ENCODE measurements at regions not wholly inside any gene's neighbourhood (a gene's known extent, or its start where the extent isn't known, plus 50 kb on each side); places are given as distances from the start of the nearest gene placed in this dataset.

DNA sequence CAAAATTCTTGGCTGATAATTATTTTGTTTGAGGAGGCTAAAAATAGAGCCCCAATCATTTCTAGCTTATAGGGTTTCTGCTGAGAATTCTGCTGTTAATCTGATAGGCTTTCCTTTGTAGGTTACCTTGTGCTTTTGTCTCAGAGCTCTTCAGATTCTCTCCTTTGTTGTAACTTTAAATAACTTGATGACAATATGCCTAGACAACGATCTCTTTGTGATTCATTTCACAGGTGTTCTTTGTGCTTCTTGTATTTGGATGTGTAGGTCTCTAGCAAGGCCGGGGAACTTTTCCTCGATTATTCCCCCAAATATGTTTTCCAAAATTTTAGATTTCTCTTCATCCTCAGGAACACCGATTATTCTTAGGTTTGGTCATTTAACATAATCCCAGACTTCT is 376.5 kb upstream of the MAN1A1 start:
- Histone ChIP-seq H3K36me3 (ENCODE audit: insufficient read depth, low read length) (no peaks in the 10 kb centered on the region), H3K9me3 (ENCODE audit: control insufficient read depth, insufficient read depth, low read length) (no peaks in the 10 kb centered on the region), H3K4me1 (ENCODE audit: insufficient read depth, low read length) (no peaks in the 10 kb centered on the region)

GRCh38 chr6:119720160-119720559 is 370.6 kb upstream of the MAN1A1 start:
- Histone ChIP-seq H3K9ac (ENCODE audit: low read depth, low read length) (no peak overlapping the region), H3K36me3 (ENCODE audit: insufficient read depth, low read length) (no peaks in the 10 kb centered on the region), H3K9me3 (ENCODE audit: control insufficient read depth, insufficient read depth, low read length) (no peaks in the 10 kb centered on the region), H3K4me1 (ENCODE audit: insufficient read depth, low read length) (no peaks in the 10 kb centered on the region; the same call in 1 of the 2 replicates)

More for the DNA sequence above, 376.5 kb upstream of the MAN1A1 start:
- no peak overlapping the region for H3K9ac ChIP-seq (ENCODE audit: low read depth, low read length)

GRCh38 chr6:119717942-119718341 is 368.4 kb upstream of the MAN1A1 start:
- H3K9me3 ChIP-seq (ENCODE audit: control insufficient read depth, insufficient read depth, low read length), result no peaks in the 10 kb centered on the region
- no peaks in the 10 kb centered on the region; the same call in 1 of the 2 replicates for H3K4me1 ChIP-seq (ENCODE audit: insufficient read depth, low read length)
- no peaks in the 10 kb centered on the region for H3K36me3 ChIP-seq (ENCODE audit: insufficient read depth, low read length)
- no peak overlapping the region for H3K9ac ChIP-seq (ENCODE audit: low read depth, low read length)

GRCh38 chr6:119716668-119717270 is 367.2 kb upstream of the MAN1A1 start:
- Histone ChIP-seq H3K9me3 (ENCODE audit: control insufficient read depth, insufficient read depth, low read length) (no peaks in the 10 kb centered on the region), H3K9ac (ENCODE audit: low read depth, low read length) (no peak overlapping the region), H3K4me1 (ENCODE audit: insufficient read depth, low read length) (no peaks in the 10 kb centered on the region; the same call in 1 of the 2 replicates), H3K36me3 (ENCODE audit: insufficient read depth, low read length) (no peaks in the 10 kb centered on the region)

GRCh38 chr6:119713903-119714302 is 364.3 kb upstream of the MAN1A1 start:
- no peaks in the 10 kb centered on the region for H3K36me3 ChIP-seq (ENCODE audit: insufficient read depth, low read length)
- no peaks in the 10 kb centered on the region; the same call in 1 of the 2 replicates for H3K4me1 ChIP-seq (ENCODE audit: insufficient read depth, low read length)
- no peak overlapping the region for H3K9ac ChIP-seq (ENCODE audit: low read depth, low read length)
- H3K9me3 ChIP-seq (ENCODE audit: control insufficient read depth, insufficient read depth, low read length), result no peaks in the 10 kb centered on the region

DNA sequence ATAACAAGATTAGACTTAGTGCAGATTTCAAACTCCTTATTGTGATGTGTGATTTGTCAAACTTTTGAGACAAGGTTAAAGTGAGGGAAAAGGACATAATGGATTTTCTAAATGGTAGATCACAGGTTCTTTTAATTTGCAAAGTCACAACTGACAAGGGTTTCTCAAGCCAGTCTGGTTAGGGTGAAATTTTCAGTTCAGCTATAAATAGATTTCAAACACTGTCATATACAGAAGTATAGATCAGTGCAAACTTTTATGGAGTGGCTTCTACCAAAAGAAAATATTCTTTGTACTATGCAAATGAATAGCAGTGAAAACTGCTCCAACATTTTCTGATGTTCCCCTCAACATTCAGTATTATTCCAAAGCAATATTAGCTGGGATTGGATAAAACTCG is 337.1 kb upstream of the MAN1A1 start:
- no peak overlapping the region for H3K9ac ChIP-seq (ENCODE audit: low read depth, low read length)
- no peaks in the 10 kb centered on the region for H3K36me3 ChIP-seq (ENCODE audit: insufficient read depth, low read length)

DNA sequence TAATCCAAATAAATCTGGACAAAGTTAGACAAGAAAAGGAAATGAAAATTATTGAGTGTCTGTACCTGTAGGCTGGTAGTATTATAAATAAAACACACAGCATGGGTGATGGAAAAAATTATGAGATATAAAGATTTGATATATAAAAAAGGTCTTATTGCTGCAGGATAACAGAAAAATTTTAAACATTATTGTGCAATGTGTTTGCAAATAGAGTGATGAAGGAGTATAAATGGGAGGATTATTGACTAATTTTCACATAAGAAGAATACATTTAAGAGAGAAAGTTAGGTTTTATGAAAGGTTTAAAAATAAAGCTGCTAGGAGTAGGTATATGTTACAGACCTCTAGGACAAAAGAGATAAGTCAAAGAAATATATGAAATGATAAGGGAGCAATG is 336.7 kb upstream of the MAN1A1 start:
- Histone ChIP-seq H3K9me3 (ENCODE audit: control insufficient read depth, insufficient read depth, low read length) (no peaks in the 10 kb centered on the region), H3K36me3 (ENCODE audit: insufficient read depth, low read length) (no peaks in the 10 kb centered on the region), H3K4me1 (ENCODE audit: insufficient read depth, low read length) (no peaks in the 10 kb centered on the region), H3K9ac (ENCODE audit: low read depth, low read length) (no peak overlapping the region)

More for the DNA sequence above, 337.1 kb upstream of the MAN1A1 start:
- Histone ChIP-seq H3K4me1 (ENCODE audit: insufficient read depth, low read length) (no peaks in the 10 kb centered on the region), H3K9me3 (ENCODE audit: control insufficient read depth, insufficient read depth, low read length) (no peaks in the 10 kb centered on the region)

- H3K4me1 ChIP-seq (ENCODE audit: insufficient read depth, low read length), result no peaks in the 10 kb centered on the region
- no peak overlapping the region for H3K9ac ChIP-seq (ENCODE audit: low read depth, low read length)
- H3K36me3 ChIP-seq (ENCODE audit: insufficient read depth, low read length), result no peaks in the 10 kb centered on the region
- H3K9me3 ChIP-seq (ENCODE audit: control insufficient read depth, insufficient read depth, low read length), result no peaks in the 10 kb centered on the region
Observed at GRCh38 chr6:119683671-119684070, 334.1 kb upstream of the MAN1A1 start.

DNA sequence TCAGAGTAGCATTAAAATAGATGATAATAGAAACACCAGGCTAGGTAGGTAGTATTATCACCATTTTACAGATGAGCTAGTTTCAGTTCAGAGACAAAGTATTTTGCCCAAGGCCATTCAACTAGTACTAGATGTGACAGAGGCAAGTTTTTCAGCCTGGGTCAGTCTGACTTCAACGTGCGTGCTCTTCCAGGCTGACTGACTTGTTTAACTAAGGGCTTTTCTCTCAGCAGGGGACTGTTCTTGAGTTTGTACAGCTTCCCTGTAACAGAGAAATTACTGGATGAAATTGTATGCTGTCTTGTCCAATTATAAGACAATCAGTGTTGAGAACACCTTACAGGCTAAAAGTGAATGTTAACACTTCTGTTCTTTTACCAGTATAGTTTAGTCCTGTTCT is 333.5 kb upstream of the MAN1A1 start:
- Histone ChIP-seq H3K9me3 (ENCODE audit: control insufficient read depth, insufficient read depth, low read length) (no peaks in the 10 kb centered on the region), H3K4me1 (ENCODE audit: insufficient read depth, low read length) (no peaks in the 10 kb centered on the region), H3K9ac (ENCODE audit: low read depth, low read length) (no peak overlapping the region), H3K36me3 (ENCODE audit: insufficient read depth, low read length) (no peaks in the 10 kb centered on the region)

- Histone ChIP-seq H3K36me3 (ENCODE audit: insufficient read depth, low read length) (no peaks in the 10 kb centered on the region), H3K4me1 (ENCODE audit: insufficient read depth, low read length) (no peaks in the 10 kb centered on the region), H3K9ac (ENCODE audit: low read depth, low read length) (no peak overlapping the region), H3K9me3 (ENCODE audit: control insufficient read depth, insufficient read depth, low read length) (no peaks in the 10 kb centered on the region)
Observed at GRCh38 chr6:119678961-119679360, 329.4 kb upstream of the MAN1A1 start.

GRCh38 chr6:119677384-119677783 is 327.8 kb upstream of the MAN1A1 start:
- peaks cover 6% of the 10 kb centered on the region; the same call in 1 of the 2 replicates for H3K4me1 ChIP-seq (ENCODE audit: insufficient read depth, low read length)
- H3K9me3 ChIP-seq (ENCODE audit: control insufficient read depth, insufficient read depth, low read length), result no peaks in the 10 kb centered on the region
- H3K9ac ChIP-seq (ENCODE audit: low read depth, low read length), result no peak overlapping the region
- H3K36me3 ChIP-seq (ENCODE audit: insufficient read depth, low read length), result no peaks in the 10 kb centered on the region

- no peak overlapping the region for H3K9ac ChIP-seq (ENCODE audit: low read depth, low read length)
- no peaks in the 10 kb centered on the region for H3K36me3 ChIP-seq (ENCODE audit: insufficient read depth, low read length)
- H3K4me1 ChIP-seq (ENCODE audit: insufficient read depth, low read length), result peaks cover 6% of the 10 kb centered on the region; the same call in 1 of the 2 replicates
- no peaks in the 10 kb centered on the region for H3K9me3 ChIP-seq (ENCODE audit: control insufficient read depth, insufficient read depth, low read length)
Observed at GRCh38 chr6:119676961-119677360, 327.4 kb upstream of the MAN1A1 start.

GRCh38 chr6:119676230-119676629 is 326.7 kb upstream of the MAN1A1 start:
- H3K9ac ChIP-seq (ENCODE audit: low read depth, low read length), result no peak overlapping the region
- H3K4me1 ChIP-seq (ENCODE audit: insufficient read depth, low read length), result peaks cover 9% of the 10 kb centered on the region
- H3K36me3 ChIP-seq (ENCODE audit: insufficient read depth, low read length), result no peaks in the 10 kb centered on the region
- no peaks in the 10 kb centered on the region for H3K9me3 ChIP-seq (ENCODE audit: control insufficient read depth, insufficient read depth, low read length)

GRCh38 chr6:119673741-119674140 is 324.2 kb upstream of the MAN1A1 start:
- H3K36me3 ChIP-seq (ENCODE audit: insufficient read depth, low read length), result no peaks in the 10 kb centered on the region
- peaks cover 14% of the 10 kb centered on the region for H3K4me1 ChIP-seq (ENCODE audit: insufficient read depth, low read length)
- no peaks in the 10 kb centered on the region for H3K9me3 ChIP-seq (ENCODE audit: control insufficient read depth, insufficient read depth, low read length)
- no peak overlapping the region for H3K9ac ChIP-seq (ENCODE audit: low read depth, low read length)

GRCh38 chr6:119672725-119673124 is 323.2 kb upstream of the MAN1A1 start:
- no peaks in the 10 kb centered on the region for H3K36me3 ChIP-seq (ENCODE audit: insufficient read depth, low read length)
- peaks cover 14% of the 10 kb centered on the region for H3K4me1 ChIP-seq (ENCODE audit: insufficient read depth, low read length)
- no peak overlapping the region for H3K9ac ChIP-seq (ENCODE audit: low read depth, low read length)
- no peaks in the 10 kb centered on the region for H3K9me3 ChIP-seq (ENCODE audit: control insufficient read depth, insufficient read depth, low read length)
